ENCODE measurements at regions not wholly inside any gene's neighbourhood (a gene's known extent, or its start where the extent isn't known, plus 50 kb on each side); places are given as distances from the start of the nearest gene placed in this dataset.
"Not testable (repeated sequence)": the region's sequence is repeated elsewhere in the genome, so short reads cannot be mapped to it uniquely, and the experiment has no call there.

DNA sequence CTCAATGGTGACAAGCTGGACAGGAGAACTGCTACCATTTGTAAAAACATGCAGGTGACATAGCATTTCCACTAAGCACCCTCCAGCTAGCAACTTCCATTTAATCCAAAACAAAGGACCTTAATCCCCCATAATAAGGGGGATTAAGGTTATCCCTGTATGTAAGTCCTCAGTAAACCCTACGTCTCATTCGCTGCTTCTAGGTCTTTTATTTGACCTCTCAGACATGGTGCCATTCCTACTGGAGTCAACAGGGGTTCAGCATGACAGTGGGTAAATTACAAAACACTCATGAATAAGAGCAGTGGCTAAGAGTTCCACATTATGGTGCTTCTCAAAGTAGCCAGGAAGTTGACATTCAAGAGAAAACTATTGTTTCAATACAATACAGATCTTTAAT, 121.8 kb upstream of the CAV2 start:
- no peak for DNase-seq (ENCODE audit: low spot score)

DNA sequence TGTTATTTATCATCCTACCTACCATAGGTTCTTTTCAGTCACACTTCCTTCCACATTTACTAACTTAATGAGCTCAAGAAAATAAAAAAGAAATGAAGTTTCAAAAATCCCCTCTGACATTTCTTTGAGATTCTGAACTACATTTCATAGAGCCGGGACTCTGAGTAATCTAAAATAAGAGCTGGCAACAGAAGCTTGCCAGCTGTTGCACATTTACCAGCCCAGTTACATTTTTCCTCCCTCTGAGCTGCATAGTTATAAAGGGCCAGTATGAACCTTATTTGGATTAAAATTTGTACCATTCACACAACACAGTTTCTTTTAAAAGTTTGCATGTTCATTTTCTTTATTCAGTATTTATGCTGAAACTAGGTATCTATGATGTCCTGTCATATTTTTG, 119.5 kb upstream of the CAV2 start:
- DNase-seq (ENCODE audit: low spot score): peak; percentile 66

DNA sequence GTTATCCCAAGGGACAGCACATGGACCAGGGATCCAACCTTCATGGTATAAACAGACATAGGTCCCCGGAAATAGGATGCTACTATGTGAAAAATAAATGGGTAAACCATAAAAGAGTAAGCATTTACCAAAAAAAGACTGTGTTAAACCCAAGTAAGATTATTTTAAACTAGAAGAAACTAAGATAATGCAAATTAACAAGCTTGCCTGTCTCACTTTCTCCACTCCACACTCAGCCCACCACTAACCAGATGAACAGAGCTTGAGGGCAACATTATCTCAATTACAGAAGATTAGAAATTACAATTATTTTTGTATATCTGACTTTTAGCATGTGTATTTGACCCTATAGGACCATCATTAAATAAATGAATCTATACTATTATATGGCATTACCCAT, 117.2 kb upstream of the CAV2 start:
- DNase-seq (ENCODE audit: low spot score): no peak

DNA sequence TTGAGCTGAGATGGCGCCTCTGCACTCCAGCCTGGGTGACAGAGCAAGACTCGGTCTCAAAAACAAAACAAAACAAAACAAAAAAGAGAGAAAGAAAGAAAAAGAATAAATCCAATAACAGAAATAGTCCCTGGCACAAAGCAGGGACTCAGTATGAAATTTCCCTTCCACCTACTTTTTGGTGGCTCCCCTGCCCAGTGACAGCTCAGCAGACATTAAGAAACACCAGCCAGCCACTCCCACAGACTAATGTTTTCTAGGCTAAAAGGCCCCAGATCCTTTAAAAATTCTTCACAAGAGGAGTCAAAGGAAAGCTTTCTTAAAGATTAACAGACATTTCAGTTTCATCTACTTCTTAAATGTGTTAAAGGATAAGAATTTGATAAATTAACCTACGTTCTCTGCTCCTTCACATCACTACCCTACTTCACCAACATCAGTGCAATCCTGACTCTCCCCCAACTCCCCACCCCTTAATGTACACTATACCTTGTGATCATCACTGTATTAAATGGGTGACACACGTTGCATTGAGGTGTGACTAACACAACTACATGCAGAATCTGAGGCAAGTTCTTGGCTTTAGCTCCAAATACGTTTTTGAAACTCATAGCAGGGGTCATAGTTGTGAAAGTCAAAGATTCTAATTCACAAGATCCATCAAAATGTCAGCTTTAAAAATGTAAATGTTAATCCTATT, 114.5 kb upstream of the CAV2 start:
- no peak for DNase-seq (ENCODE audit: low spot score)

DNA sequence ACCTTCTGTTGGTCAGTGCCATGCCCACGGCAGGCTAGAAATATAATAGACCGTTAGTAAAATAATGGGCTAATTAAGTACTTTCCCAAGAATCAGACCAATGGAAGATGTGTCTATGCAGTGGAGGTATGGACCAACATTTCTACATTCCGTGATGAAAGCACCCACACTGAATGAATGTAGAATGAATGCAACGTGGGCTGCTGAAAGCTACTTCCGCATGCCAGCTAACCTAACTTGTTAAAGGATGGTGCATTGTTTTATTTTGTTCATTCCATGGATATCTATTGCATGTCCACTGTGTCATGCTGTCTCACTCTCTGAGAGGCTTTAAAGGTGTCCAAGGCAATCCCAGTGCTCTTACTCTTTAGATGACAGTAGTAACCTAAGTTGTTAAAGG, 112.9 kb upstream of the CAV2 start:
- no peak for DNase-seq (ENCODE audit: low spot score)

DNA sequence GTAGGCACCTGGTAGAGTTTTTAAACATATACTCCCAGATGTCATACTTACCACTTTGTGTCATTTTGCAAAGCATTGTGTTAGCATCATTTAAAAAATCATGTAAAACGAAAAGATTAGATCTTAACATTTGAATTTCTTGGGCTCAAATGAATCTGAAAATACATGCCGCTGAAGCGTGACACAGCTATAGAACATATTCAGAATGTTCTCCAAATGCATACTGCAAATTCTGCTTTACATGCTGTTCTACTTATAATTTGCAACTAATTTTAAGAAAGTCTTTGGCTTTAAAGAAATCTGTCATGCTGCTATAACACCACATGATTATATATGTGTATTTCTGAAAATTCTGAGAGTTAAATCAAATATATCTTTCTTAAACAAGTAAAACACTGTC, 109.2 kb upstream of the CAV2 start:
- no peak for DNase-seq (ENCODE audit: low spot score)

DNA sequence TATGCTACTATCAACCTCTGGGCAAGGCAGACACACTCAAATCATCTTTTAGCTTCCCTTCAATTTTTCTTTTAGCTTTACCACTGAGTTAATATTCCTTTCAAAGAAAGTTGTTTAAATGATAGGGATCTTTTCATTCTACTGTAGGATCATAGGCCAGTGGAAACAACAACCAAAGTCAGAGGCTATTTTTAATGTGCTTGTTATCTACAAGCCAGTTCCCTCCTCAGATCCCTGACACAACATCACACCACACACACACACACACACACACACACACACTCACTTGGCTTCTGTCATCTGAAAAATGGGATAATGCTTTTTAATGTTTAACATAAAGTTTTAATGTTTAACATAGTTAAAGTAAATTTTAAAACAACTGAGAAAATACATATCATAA, 106.7 kb upstream of the CAV2 start:
- no peak for DNase-seq (ENCODE audit: low spot score)

DNA sequence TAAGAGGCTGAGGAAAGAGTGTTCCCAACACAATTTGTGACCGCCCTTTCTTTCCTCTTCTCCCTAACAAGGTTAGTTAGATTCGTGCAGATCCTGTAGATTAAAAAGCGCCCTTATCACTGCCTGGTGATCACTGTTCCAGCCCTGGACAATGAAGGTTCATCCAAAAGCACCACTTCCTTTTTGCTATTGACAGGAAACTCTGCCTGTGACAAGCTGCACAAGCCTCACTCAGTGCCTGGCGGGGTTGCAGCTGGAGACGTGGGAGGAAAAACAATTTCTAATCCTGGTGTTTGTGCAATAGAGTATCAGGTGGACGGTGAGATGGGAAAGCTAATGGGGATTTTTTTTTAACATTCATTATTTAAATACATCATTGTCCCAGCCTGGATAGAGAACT, 105.9 kb upstream of the CAV2 start:
- no peak for DNase-seq (ENCODE audit: low spot score)

DNA sequence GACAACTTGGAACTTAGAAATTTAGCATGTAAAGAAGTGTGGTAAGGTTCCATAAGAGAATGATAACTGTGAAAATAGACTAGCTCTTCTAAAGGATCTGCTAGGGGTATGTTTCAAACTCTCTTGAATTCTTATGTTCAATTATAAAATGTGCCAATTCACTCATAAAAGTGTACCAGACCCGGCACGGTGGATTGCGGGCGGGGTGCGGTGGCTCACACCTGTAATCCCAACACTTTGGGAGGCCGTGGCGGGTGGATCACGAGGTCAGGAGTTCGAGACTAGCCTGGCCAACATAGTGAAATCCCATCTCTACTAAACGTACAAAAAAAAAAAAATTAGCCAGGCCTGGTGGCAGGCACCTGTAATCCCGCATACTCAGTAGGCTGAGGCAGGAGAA, 105.4 kb upstream of the CAV2 start:
- no peak for DNase-seq (ENCODE audit: low spot score)

DNA sequence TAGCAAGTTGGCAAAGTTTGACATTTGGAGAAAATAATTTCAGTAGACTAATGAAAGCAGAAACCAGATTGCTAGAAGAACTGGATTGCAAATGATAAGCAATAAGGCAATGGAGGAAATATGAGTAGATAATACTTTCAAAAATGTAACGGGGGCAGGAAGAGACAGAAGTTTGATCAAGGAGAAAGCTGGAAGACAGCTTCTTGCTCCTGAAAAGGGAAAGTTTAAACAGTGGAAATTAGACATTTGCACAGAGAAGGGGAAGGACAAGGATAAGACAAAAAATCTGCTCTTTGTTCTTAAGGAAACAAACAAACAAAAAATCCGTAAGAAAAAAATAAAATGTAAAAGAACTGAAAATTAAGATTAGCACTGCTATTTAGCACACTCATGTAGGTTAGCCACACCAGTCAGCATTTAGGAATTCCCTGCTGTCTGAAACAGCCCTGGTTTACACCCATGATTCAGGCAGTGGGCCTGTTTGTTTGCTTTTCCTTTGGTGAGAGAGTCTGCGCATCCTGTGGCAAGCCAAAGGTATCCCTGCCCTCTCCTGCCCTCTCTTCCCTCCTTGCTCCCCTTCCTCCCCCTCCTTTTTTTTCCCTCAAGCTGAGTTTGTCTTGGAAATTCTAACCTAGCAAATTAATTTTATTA, 104.3 kb upstream of the CAV2 start:
- DNase-seq (ENCODE audit: low spot score): peak; percentile 87

DNA sequence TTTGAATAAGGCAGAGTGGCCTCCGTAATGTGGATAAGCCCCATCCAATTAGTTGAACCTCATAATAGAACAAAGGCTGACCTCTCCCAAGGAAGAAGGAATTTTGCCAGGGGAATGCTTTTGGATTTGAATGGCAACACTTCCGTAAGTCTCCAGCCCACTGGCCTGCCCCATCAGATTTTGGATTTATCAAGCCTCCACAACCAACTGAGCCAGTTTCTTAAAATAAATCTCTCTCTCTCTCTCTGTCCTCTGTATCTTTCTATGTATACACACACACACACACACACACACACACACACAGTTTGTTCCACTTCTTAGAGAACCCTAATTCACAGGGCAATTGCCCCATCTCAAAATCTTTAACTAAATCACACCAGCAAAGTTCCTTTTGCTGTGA, 100.9 kb upstream of the CAV2 start:
- DNase-seq (ENCODE audit: low spot score): no peak

DNA sequence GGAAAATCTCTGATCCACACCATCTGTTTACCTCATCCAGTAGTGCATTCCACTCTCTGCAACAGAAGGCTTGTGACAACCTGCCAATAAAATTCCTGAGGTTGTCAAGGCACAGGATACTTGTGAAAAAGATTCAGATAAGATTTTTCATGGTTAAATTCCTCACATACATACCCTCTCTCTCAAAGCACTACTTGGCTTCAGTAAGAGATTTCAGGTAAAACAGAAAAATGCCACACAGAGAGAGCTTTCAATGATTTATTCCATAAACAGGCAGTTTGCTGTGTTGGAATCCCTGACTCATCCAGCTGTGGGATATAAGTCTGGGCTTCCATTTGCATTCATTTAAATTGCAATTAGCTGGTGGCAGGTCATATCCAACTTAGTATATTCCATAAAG, 99.7 kb upstream of the CAV2 start:
- peak; percentile 51 for DNase-seq (ENCODE audit: low spot score)

DNA sequence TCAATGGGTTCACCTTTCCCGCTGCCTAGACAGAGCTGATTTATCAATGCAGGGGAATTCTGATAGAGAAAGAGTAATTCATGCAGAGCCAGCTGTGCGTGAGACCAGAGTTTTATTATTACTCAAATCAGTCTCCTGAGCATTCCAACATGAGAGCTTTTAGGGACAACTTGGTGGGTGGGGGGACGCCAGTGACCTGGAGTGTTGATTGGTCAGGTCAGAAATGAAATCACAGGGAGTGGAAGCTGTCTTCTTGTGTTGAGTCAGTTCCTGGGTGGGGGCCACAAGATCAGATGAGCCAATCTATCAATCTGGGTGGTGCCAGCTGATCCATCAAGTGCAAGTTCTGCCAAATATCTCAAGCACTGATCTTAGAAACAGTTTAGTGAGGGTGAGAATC, 99.0 kb upstream of the CAV2 start:
- DNase-seq (ENCODE audit: low spot score): no peak

DNA sequence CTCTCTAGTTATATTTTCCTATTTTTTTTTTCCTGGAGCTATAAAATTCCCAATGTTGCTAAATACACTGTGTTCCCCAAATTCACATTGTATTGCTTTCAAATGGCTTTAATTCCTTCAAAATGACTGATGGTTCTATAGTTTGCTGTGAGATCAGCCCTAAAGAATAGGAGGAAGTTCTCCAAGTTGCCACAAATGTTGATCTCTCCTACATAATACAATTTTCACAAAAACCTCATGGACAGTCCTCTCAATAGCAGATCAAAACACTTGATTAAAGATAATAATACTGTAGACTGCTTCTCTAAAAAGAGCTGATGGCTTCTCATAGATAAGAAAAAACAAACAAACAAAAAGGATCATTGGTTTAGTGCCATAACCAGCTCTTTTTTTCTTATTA, 97.8 kb upstream of the CAV2 start:
- DNase-seq (ENCODE audit: low spot score): no peak

DNA sequence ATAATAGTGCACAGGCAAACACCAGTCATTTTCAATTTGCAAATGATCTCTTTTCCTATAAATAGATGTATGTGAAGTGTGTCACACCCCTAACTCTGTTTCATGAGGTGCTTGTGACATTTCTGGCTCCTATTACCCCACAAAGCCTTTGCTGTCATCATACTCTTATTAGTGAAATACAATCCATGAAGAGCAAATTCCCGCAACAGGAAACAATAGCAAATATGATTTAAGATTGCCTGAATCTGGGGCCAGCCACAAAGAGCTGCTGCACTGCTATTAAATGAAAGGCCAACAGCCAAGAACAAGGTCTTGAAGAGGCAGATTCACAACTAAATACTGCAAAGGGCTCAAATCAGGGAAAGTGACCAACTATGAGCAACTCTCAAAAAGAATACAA, 96.3 kb upstream of the CAV2 start:
- DNase-seq (ENCODE audit: low spot score): peak; percentile 55

DNA sequence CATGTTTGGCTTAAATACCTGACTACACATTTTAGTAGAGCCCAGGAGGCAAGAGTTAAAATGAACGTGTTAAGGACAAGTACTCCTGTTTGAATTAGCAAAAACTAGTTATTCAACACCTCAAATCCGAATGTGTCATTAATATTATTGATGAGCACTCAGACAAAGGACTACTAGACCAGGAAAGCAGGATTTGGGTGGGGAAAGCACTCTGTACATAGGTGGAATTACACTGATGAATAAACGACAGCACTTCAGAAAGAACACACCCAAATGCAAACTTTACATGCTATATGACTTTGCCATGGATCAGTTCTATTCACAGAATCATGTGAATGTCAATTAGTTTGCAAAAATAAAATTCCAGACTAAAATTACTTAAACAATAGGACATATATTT, 95.1 kb upstream of the CAV2 start:
- DNase-seq (ENCODE audit: low spot score): no peak

DNA sequence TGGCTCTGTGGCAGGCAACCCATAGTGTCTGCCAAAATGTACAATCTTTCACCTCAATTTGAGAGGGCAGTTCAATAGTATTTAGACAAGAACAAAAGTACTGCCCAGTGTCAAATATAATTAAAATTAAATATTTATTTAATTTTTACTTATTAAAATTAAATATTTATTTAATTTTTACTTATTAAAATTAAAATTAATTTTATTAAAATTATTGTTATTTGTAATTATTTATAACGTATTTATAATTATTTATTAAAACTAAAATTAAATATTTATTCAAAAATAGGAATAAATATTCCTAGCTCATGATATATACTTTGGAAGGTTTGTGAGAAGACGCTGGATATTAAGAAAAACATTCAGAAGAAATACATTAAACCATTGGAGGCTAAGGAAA, 93.7 kb upstream of the CAV2 start:
- no peak for DNase-seq (ENCODE audit: low spot score)

DNA sequence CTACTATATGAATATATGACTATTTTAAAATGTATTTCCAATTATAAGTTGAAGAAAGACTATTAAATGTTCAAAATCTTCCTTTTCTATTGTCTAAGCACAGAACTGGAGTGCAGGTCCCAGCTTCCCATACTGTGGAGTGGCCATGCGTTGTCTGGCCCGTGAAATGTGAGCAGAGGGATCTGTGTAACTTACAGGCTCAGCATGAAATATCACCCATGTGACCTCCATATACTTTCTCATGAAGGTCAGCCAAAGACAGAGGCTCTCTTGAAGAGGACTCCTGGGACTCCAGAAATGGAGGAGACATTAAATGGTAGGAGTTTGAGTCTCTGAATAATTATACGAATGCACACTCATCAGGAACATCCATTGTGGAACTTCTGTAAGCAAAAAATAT, 92.4 kb upstream of the CAV2 start:
- DNase-seq (ENCODE audit: low spot score): no peak

DNA sequence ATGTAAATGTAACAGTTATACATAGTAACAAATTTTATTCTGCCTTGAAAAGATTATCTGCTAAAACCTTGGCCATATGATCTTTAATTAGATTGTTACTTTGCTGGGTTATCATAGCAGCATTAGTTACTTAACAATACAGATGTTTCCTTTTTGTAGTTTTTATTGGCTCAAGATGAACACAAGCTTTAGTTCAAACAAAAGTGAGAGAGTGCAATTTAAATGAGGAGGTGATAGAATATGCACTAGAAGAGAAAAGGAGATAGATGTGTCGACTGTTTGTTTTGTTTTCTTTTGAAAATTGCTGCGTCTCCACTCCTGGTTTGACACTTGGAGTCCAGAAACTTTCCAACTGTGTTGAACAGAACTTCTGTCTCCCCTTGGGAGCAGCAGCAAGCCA, 91.4 kb upstream of the CAV2 start:
- DNase-seq (ENCODE audit: low spot score): no peak

DNA sequence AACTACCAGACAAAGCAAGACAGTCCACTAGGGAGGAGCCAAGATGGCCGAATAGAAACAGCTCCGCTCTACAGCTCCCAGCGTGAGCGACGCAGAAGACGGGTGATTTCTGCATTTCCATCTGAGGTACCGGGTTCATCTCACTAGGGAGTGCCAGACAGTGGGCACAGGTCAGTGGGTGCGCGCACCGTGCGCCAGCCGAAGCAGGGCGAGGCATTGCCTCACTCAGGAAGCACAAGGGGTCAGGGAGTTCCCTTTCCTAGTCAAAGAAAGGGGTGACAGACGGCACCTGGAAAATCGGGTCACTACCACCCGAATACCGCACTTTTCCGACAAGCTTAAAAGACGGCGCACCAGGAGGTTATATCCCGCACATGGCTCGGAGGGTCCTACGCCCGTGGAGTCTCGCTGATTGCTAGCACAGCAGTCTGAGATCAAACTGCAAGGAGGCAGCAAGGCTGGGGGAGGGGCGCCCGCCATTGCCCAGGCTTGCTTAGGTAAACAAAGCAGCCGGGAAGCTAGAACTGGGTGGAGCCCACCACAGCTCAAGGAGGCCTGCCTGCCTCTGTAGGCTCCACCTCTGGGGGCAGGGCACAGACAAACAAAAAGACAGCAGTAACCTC, 90.6 kb upstream of the CAV2 start:
- DNase-seq (ENCODE audit: low spot score): not testable (repeated sequence)

DNA sequence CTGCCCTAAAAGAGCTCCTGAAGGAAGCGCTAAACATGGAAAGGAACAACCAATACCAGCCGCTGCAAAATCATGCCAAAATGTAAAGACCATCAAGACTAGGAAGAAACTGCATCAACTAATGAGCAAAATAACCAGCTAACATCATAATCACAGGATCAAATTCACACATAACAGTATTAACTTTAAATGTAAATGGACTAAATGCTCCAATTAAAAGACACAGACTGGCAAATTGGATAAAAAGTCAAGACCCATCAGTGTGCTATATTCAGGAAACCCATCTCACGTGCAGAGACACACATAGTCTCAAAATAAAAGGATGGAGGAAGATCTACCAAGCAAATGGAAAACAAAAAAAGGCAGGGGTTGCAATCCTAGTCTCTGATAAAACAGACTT, 88.8 kb upstream of the CAV2 start:
- DNase-seq (ENCODE audit: low spot score): not testable (repeated sequence)

DNA sequence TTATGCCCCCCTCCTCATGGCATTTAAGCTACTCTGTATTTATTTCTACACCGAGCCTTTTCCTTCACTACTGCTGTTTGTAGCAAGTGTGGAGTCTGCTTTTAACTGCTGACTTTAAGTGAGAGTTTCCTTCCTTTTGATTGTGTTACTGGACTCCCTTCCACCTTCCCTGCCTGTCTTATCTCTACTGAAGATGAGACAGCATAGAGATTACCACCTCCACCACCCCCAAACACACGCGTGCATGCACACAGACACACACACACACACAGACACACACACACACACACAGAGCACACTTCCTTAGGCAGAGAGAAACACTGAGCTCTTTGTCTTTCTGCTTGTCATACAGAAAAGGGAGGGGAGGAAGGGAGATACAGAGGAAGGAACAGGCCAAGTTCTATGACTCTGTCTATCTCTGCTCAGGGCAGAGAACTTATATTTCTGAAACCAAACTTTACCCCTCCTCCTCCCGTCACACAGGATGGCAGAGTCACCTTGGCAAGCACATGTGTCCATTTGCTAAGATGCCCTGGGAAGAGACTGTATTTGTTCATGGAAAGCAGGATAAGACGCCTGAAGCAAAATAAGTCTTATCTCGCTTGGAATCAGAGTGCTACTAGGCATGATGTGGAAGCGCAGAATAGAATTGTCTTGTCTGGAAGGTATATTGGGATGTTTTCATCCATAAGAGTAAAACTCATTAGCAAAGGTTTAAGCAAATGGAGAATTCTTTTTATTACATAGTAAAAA, 81.8 kb upstream of the CAV2 start:
- DNase-seq (ENCODE audit: low spot score): no peak

DNA sequence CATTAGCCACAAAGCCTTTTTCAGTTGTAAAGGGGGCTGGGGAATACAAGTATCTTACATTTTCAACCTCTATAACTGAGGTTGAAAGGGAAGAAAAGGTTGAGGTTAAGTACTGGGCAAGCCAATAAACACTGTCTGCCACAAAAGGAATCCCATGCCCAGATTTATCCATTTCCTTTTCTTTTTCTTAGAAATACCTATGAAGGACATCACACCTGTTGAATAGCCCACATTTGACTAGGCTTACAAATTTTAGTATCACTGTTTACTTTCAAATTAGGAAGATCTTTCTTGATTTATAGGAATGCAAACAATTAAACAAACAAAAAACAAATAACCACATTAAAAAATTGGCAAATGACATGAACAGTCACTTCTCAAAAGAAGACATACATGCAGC, 81.0 kb upstream of the CAV2 start:
- DNase-seq (ENCODE audit: low spot score): no peak

Measured in AG08395 (cell line).